Ecto neural progenitor cell (in vitro differentiated cells): ENCODE measurements at regions not wholly inside any gene's neighbourhood (a gene's known extent, or its start where the extent isn't known, plus 50 kb on each side); places are given as distances from the start of the nearest gene placed in this dataset.
"Not testable (repeated sequence)": the region's sequence is repeated elsewhere in the genome, so short reads cannot be mapped to it uniquely, and the experiment has no call there.

ENCODE experiments used
- DNase-seq: peaks from one replicate; pipeline ENCODE4 v3.0.0-alpha.2; 2018; ENCODE audit warnings: low spot score

GRCh38 chr5:28301712-28302111 lies 1263.3 kb upstream of the CDH9 start:
- DNase-seq: no peak

- no peak for DNase-seq
Measured at GRCh38 chr5:28296254-28297013, 1258.0 kb upstream of the CDH9 start.

- DNase-seq: not testable (repeated sequence)
Measured at GRCh38 chr5:28287021-28287420, 1248.6 kb upstream of the CDH9 start.

GRCh38 chr5:28286566-28286965 lies 1248.2 kb upstream of the CDH9 start:
- DNase-seq: no peak

- DNase-seq: no peak
Measured at GRCh38 chr5:28284788-28285187, 1246.4 kb upstream of the CDH9 start.

GRCh38 chr5:28281351-28281750 lies 1243.0 kb upstream of the CDH9 start:
- DNase-seq: no peak

- no peak for DNase-seq
Measured at GRCh38 chr5:28275931-28276330, 1237.5 kb upstream of the CDH9 start.

- no peak for DNase-seq
Measured at GRCh38 chr5:28269978-28270377, 1231.6 kb upstream of the CDH9 start.

- DNase-seq: no peak
Measured at GRCh38 chr5:28265877-28266276, 1227.5 kb upstream of the CDH9 start.

GRCh38 chr5:28254846-28255245 lies 1216.5 kb upstream of the CDH9 start:
- DNase-seq: no peak

GRCh38 chr5:28253431-28253830 lies 1215.0 kb upstream of the CDH9 start:
- DNase-seq: no peak

GRCh38 chr5:28249771-28250415 lies 1211.5 kb upstream of the CDH9 start:
- DNase-seq: no peak

GRCh38 chr5:28234356-28234968 lies 1196.1 kb upstream of the CDH9 start:
- DNase-seq: no peak

- no peak for DNase-seq
Measured at GRCh38 chr5:28226407-28226806, 1188.0 kb upstream of the CDH9 start.

- no peak for DNase-seq
Measured at GRCh38 chr5:28219539-28219938, 1181.2 kb upstream of the CDH9 start.

- DNase-seq: no peak
Measured at GRCh38 chr5:28217695-28218094, 1179.3 kb upstream of the CDH9 start.

- no peak for DNase-seq
Measured at GRCh38 chr5:28216939-28217360, 1178.6 kb upstream of the CDH9 start.

GRCh38 chr5:28215091-28215490 lies 1176.7 kb upstream of the CDH9 start:
- DNase-seq: no peak

GRCh38 chr5:28214292-28214691 lies 1175.9 kb upstream of the CDH9 start:
- no peak for DNase-seq

- DNase-seq: no peak
Measured at GRCh38 chr5:28208356-28208755, 1170.0 kb upstream of the CDH9 start.

- DNase-seq: no peak
Measured at GRCh38 chr5:28190011-28190410, 1151.6 kb upstream of the CDH9 start.

GRCh38 chr5:28174691-28175090 lies 1136.3 kb upstream of the CDH9 start:
- no peak for DNase-seq

GRCh38 chr5:28165096-28165495 lies 1126.7 kb upstream of the CDH9 start:
- DNase-seq: no peak
